ENCODE measurements at regions not wholly inside any gene's neighbourhood (a gene's known extent, or its start where the extent isn't known, plus 50 kb on each side); places are given as distances from the start of the nearest gene placed in this dataset.
"Not testable (repeated sequence)": the region's sequence is repeated elsewhere in the genome, so short reads cannot be mapped to it uniquely, and the experiment has no call there.

DNA sequence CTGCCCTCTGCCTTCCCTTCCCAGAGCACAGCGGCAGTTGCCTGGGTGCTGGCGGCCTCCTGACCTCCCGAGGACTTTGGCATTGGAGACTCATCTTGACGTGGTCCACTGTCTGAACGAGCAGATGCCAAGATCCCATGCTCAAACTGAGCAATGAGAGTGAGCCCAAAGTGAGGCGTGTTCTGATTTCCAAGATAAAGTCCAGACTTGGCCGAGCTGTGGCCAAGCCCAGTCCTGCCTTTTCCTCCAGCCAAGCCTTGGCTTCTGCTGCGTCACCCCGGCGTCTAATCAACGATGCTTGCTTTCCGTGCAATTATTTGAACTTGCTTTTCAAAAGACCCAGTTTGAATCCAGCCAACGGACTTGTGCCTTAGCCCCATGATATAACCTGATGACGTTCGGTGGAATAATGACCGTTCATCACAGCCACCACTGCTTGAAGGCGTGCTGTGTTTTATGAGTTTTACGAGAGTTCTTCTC lies 179.2 kb downstream of the IRF8 start:
- H3K4me1 ChIP-seq: no peaks in the 10 kb centered on the region
- no peak for DNase-seq (ENCODE audit: low spot score in 2 of 2)
- no peaks in the 10 kb centered on the region for H3K36me3 ChIP-seq
- peaks cover 0 to 46% of the 10 kb centered on the region in 2 donors for H3K27me3 ChIP-seq
- no peak overlapping the region for H3K27ac ChIP-seq
- H3K9me3 ChIP-seq: no peaks in the 10 kb centered on the region
- WGBS, 2 donors: 77 to 80% methylated on average over 17 to 18 of the region's 18 CpGs
- no peak overlapping the region for H3K4me3 ChIP-seq
- TF ChIP-seq EP300 (IDR thresholded peaks at IDR 0.05) (no peak), POLR2A (IDR thresholded peaks at IDR 0.05) (no peak), CTCF (IDR thresholded peaks at IDR 0.05) (no peak)

- not testable (repeated sequence) for H3K4me3 ChIP-seq; H3K27ac ChIP-seq; H3K9me3 ChIP-seq; H3K4me1 ChIP-seq; H3K36me3 ChIP-seq; DNase-seq (ENCODE audit: low spot score in 2 of 2)
- H3K27me3 ChIP-seq: peaks cover 0 to 46% of the 10 kb centered on the region in 2 donors
- 93 to 96% methylated on average over 13 of the region's 13 CpGs for WGBS, 2 donors
Observed at GRCh38 chr16:86078711-86079110, 179.7 kb downstream of the IRF8 start.

- TF ChIP-seq EP300 (IDR thresholded peaks at IDR 0.05): no peak
- TF ChIP-seq POLR2A (IDR thresholded peaks at IDR 0.05): no peak
- no peak for TF ChIP-seq CTCF (IDR thresholded peaks at IDR 0.05)
- H3K27ac ChIP-seq: no peak overlapping the region
- H3K27me3 ChIP-seq: peaks cover 0 to 47% of the 10 kb centered on the region in 2 donors
- H3K9me3 ChIP-seq: no peaks in the 10 kb centered on the region
- H3K4me3 ChIP-seq: no peak overlapping the region
- 78 to 83% methylated on average over 15 of the region's 15 CpGs for WGBS, 2 donors
- H3K4me1 ChIP-seq: no peaks in the 10 kb centered on the region
- H3K36me3 ChIP-seq: no peaks in the 10 kb centered on the region
- no peak for DNase-seq (ENCODE audit: low spot score in 2 of 2)
Observed at GRCh38 chr16:86079255-86079885, 180.4 kb downstream of the IRF8 start.

DNA sequence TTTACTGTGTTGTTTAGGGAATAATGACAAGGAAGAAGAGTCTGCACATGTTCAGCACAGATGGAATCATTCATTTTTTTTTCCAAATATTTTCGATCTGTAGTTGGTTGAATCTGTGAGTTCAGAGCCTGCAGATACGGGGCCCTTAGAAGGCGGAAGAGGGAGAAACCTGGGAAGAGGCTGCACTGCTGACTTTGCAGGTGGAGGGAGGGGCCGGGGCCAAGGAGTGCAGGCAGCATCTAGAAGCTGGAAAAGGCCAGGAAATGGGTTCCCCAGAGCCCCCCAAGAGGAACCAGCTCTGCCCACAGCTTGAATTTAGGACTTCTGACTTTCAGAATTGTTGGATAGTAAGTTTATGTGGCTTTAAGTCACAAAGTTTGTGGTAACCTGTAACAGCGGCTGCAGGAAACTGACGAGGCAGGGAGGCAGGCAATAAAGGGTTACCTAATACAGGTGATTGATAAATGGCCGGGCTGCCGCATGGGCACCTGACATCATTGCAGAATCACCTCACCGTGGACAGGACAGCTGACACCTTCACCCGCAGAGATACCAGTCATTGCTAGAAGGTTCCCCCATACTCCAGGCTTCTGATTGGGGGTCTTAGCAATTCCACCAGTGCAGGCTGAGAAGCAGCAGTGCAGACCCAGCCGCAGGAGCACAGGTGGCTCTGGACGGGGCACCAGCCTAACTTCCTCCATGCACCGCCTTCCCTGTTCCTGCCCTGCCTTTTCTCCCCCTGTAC lies 181.3 kb downstream of the IRF8 start:
- no peak overlapping the region for H3K27ac ChIP-seq

GRCh38 chr16:86080982-86081381 lies 182.0 kb downstream of the IRF8 start:
- Histone ChIP-seq H3K4me1 (no peaks in the 10 kb centered on the region), H3K27me3 (peaks cover 0 to 47% of the 10 kb centered on the region in 2 donors), H3K4me3 (no peak overlapping the region), H3K9me3 (no peaks in the 10 kb centered on the region), H3K36me3 (no peaks in the 10 kb centered on the region), H3K27ac (no peak overlapping the region)
- WGBS, 2 donors: 80 to 84% methylated on average over 6 of the region's 6 CpGs
- TF ChIP-seq EP300 (IDR thresholded peaks at IDR 0.05) (no peak), POLR2A (IDR thresholded peaks at IDR 0.05) (no peak), CTCF (IDR thresholded peaks at IDR 0.05) (no peak)
- no peak for DNase-seq (ENCODE audit: low spot score in 2 of 2)

More for the DNA sequence above, 181.3 kb downstream of the IRF8 start:
- Histone ChIP-seq H3K4me3 (no peak overlapping the region), H3K9me3 (no peaks in the 10 kb centered on the region), H3K36me3 (no peaks in the 10 kb centered on the region), H3K27me3 (peaks cover 0 to 46% of the 10 kb centered on the region in 2 donors), H3K4me1 (no peaks in the 10 kb centered on the region)
- no peak for TF ChIP-seq CTCF (IDR thresholded peaks at IDR 0.05)
- TF ChIP-seq POLR2A (IDR thresholded peaks at IDR 0.05): no peak
- TF ChIP-seq EP300 (IDR thresholded peaks at IDR 0.05): no peak
- peak in 1 of 2 donors; percentile 6 for DNase-seq (ENCODE audit: low spot score in 2 of 2)
- WGBS, 2 donors: 49 to 62% methylated on average over 13 of the region's 13 CpGs

Data from tibial nerve (tissue), 4 donors.